Lower leg skin (tissue), 3 donors: ENCODE measurements at regions not wholly inside any gene's neighbourhood (a gene's known extent, or its start where the extent isn't known, plus 50 kb on each side); places are given as distances from the start of the nearest gene placed in this dataset.

Source experiments
- POLR2A ChIP-seq, 2 donors: fragments of 450-650 bp; IDR thresholded peaks; one replicate each; pipeline ENCODE4 v1.6.1; 2016 to 2017; ENCODE audit warnings: antibody characterized with exemption in 2 of 2, mild to moderate bottlenecking in 1 of 2, moderate library complexity in 1 of 2
- TF ChIP-seq, protein P1 (sequence below), 3 donors: fragments of 450-650 bp; IDR thresholded peaks; one replicate each; pipeline ENCODE4 v1.5.1; 2016; ENCODE audit warnings: antibody characterized with exemption in 3 of 3, mild to moderate bottlenecking in 3 of 3, moderate library complexity in 2 of 3

- TF ChIP-seq, protein P1, sequence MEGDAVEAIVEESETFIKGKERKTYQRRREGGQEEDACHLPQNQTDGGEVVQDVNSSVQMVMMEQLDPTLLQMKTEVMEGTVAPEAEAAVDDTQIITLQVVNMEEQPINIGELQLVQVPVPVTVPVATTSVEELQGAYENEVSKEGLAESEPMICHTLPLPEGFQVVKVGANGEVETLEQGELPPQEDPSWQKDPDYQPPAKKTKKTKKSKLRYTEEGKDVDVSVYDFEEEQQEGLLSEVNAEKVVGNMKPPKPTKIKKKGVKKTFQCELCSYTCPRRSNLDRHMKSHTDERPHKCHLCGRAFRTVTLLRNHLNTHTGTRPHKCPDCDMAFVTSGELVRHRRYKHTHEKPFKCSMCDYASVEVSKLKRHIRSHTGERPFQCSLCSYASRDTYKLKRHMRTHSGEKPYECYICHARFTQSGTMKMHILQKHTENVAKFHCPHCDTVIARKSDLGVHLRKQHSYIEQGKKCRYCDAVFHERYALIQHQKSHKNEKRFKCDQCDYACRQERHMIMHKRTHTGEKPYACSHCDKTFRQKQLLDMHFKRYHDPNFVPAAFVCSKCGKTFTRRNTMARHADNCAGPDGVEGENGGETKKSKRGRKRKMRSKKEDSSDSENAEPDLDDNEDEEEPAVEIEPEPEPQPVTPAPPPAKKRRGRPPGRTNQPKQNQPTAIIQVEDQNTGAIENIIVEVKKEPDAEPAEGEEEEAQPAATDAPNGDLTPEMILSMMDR (IDR thresholded peaks at IDR 0.05), result no peak
- TF ChIP-seq POLR2A (IDR thresholded peaks at IDR 0.05), result no peak
Observed at GRCh38 chr7:91462316-91462715, 198.1 kb downstream of the FZD1 start.
